HCT116 (cell line): ENCODE measurements at regions not wholly inside any gene's neighbourhood (a gene's known extent, or its start where the extent isn't known, plus 50 kb on each side); places are given as distances from the start of the nearest gene placed in this dataset.

Experiments used
- CEBPB ChIP-seq: IDR thresholded peaks from 2 replicates; pipeline ENCODE4 v1.6.1; 2012; ENCODE audit warnings: low read depth
- EZH2phosphoT487 ChIP-seq: fragments of 200-600 bp; IDR thresholded peaks from 2 replicates; pipeline ENCODE4 v1.6.1; 2018; ENCODE audit warnings: antibody characterized with exemption, borderline replicate concordance
- POLR2A ChIP-seq: IDR thresholded peaks from 2 replicates; pipeline ENCODE4 v1.7.0; 2011; ENCODE audit warnings: borderline replicate concordance; ENCODE audit not compliant: insufficient read depth, insufficient read length; ENCODE audit errors: extremely low read depth
- REST ChIP-seq: IDR thresholded peaks from 2 replicates; pipeline ENCODE4 v1.6.1; 2012; ENCODE audit warnings: low read depth
- SRF ChIP-seq: IDR thresholded peaks from 2 replicates; pipeline ENCODE4 v1.6.1; 2012; ENCODE audit warnings: low read depth
- YY1 ChIP-seq: IDR thresholded peaks from 2 replicates; pipeline ENCODE4 v1.6.1; 2011; ENCODE audit warnings: low read length, low read depth, moderate library complexity, mild to moderate bottlenecking; ENCODE audit not compliant: insufficient replicate concordance; ENCODE audit errors: extremely low read depth
- ZBTB33 ChIP-seq: IDR thresholded peaks from 2 replicates; pipeline ENCODE4 v1.6.1; 2011; ENCODE audit warnings: mild to moderate bottlenecking, low read length, moderate library complexity; ENCODE audit not compliant: insufficient replicate concordance; ENCODE audit errors: extremely low read depth
- TF ChIP-seq, protein P1 (sequence below), 3 experiments: fragments of 200-600 bp in 1 of 3; sonication (generic) in 1 of 3; IDR thresholded peaks in 2 of 3; conservative IDR thresholded peaks in 1 of 3; 2 replicates each; pipeline ENCODE4 v1.5.1; 2012 to 2017; ENCODE audit warnings: low read depth in 2 of 3, low read length in 2 of 3, antibody characterized with exemption in 1 of 3, borderline replicate concordance in 1 of 3, control low read depth in 1 of 3, mild to moderate bottlenecking in 1 of 3, mixed read lengths in 1 of 3, mixed run types in 1 of 3, moderate library complexity in 1 of 3; ENCODE audit not compliant: insufficient read depth in 1 of 3

GRCh38 chr1:81409262-81409661 lies 391.5 kb upstream of the ADGRL2 start:
- no peak for TF ChIP-seq EZH2phosphoT487
- no peak for TF ChIP-seq POLR2A
- no peak for TF ChIP-seq YY1
- TF ChIP-seq, protein P1, sequence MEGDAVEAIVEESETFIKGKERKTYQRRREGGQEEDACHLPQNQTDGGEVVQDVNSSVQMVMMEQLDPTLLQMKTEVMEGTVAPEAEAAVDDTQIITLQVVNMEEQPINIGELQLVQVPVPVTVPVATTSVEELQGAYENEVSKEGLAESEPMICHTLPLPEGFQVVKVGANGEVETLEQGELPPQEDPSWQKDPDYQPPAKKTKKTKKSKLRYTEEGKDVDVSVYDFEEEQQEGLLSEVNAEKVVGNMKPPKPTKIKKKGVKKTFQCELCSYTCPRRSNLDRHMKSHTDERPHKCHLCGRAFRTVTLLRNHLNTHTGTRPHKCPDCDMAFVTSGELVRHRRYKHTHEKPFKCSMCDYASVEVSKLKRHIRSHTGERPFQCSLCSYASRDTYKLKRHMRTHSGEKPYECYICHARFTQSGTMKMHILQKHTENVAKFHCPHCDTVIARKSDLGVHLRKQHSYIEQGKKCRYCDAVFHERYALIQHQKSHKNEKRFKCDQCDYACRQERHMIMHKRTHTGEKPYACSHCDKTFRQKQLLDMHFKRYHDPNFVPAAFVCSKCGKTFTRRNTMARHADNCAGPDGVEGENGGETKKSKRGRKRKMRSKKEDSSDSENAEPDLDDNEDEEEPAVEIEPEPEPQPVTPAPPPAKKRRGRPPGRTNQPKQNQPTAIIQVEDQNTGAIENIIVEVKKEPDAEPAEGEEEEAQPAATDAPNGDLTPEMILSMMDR (IDR thresholded peaks at IDR 0.05 in 2 of 3, conservative IDR thresholded peaks at IDR 0.05 in 1 of 3; ENCODE audit: borderline replicate concordance in 1 of 3, insufficient read depth in 1 of 3, low read depth in 2 of 3, low read length in 2 of 3), result no peak
- TF ChIP-seq CEBPB, result no peak
- TF ChIP-seq ZBTB33, result no peak
- TF ChIP-seq SRF, result no peak
- no peak for TF ChIP-seq REST
